ENCODE measurements at regions not wholly inside any gene's neighbourhood (a gene's known extent, or its start where the extent isn't known, plus 50 kb on each side); places are given as distances from the start of the nearest gene placed in this dataset.
"Not testable (repeated sequence)": the region's sequence is repeated elsewhere in the genome, so short reads cannot be mapped to it uniquely, and the experiment has no call there.

- Histone ChIP-seq H3K36me3 (ENCODE audit: control insufficient read depth, insufficient read depth, low read length) (no peaks in the 10 kb centered on the region), H3K4me3 (ENCODE audit: insufficient read depth, low read depth, low read length, poor library complexity, severe bottlenecking) (no peak overlapping the region)
- DNase-seq = no peak
Observed at GRCh38 chr7:69232445-69233376, 365.6 kb upstream of the AUTS2 start.

GRCh38 chr7:69237541-69237940, 360.7 kb upstream of the AUTS2 start:
- Histone ChIP-seq H3K27ac (ENCODE audit: insufficient read depth, low read length, poor library complexity, severe bottlenecking) (no peak overlapping the region), H3K9me3 (ENCODE audit: control insufficient read depth, low read length) (no peaks in the 10 kb centered on the region), H3K36me3 (ENCODE audit: control insufficient read depth, insufficient read depth, low read length) (no peaks in the 10 kb centered on the region), H3K4me1 (ENCODE audit: control insufficient read depth, insufficient read depth, low read length, poor library complexity, severe bottlenecking) (no peaks in the 10 kb centered on the region), H3K27me3 (replicated peaks; ENCODE audit: control insufficient read depth, insufficient read depth, low read length, poor library complexity, severe bottlenecking) (no peaks in the 10 kb centered on the region), H3K4me3 (ENCODE audit: insufficient read depth, low read depth, low read length, poor library complexity, severe bottlenecking) (no peak overlapping the region)
- DNase-seq = no peak

More at GRCh38 chr7:69232445-69233376, 365.6 kb upstream of the AUTS2 start:
- Histone ChIP-seq H3K9me3 (ENCODE audit: control insufficient read depth, low read length) (no peaks in the 10 kb centered on the region), H3K4me1 (ENCODE audit: control insufficient read depth, insufficient read depth, low read length, poor library complexity, severe bottlenecking) (no peaks in the 10 kb centered on the region), H3K27ac (ENCODE audit: insufficient read depth, low read length, poor library complexity, severe bottlenecking) (no peak overlapping the region), H3K27me3 (replicated peaks; ENCODE audit: control insufficient read depth, insufficient read depth, low read length, poor library complexity, severe bottlenecking) (no peaks in the 10 kb centered on the region)

- no peaks in the 10 kb centered on the region for H3K27me3 ChIP-seq (replicated peaks; ENCODE audit: control insufficient read depth, insufficient read depth, low read length, poor library complexity, severe bottlenecking)
- no peak overlapping the region for H3K4me3 ChIP-seq (ENCODE audit: insufficient read depth, low read depth, low read length, poor library complexity, severe bottlenecking)
- no peaks in the 10 kb centered on the region for H3K9me3 ChIP-seq (ENCODE audit: control insufficient read depth, low read length)
- no peaks in the 10 kb centered on the region for H3K4me1 ChIP-seq (ENCODE audit: control insufficient read depth, insufficient read depth, low read length, poor library complexity, severe bottlenecking)
- no peaks in the 10 kb centered on the region for H3K36me3 ChIP-seq (ENCODE audit: control insufficient read depth, insufficient read depth, low read length)
- DNase-seq = no peak
- H3K27ac ChIP-seq (ENCODE audit: insufficient read depth, low read length, poor library complexity, severe bottlenecking) = no peak overlapping the region
Observed at GRCh38 chr7:69243016-69243415, 355.3 kb upstream of the AUTS2 start.

GRCh38 chr7:69244701-69245100, 353.6 kb upstream of the AUTS2 start:
- no peak overlapping the region for H3K27ac ChIP-seq (ENCODE audit: insufficient read depth, low read length, poor library complexity, severe bottlenecking)
- no peak overlapping the region for H3K4me3 ChIP-seq (ENCODE audit: insufficient read depth, low read depth, low read length, poor library complexity, severe bottlenecking)
- no peaks in the 10 kb centered on the region for H3K9me3 ChIP-seq (ENCODE audit: control insufficient read depth, low read length)
- no peaks in the 10 kb centered on the region for H3K36me3 ChIP-seq (ENCODE audit: control insufficient read depth, insufficient read depth, low read length)
- no peaks in the 10 kb centered on the region for H3K4me1 ChIP-seq (ENCODE audit: control insufficient read depth, insufficient read depth, low read length, poor library complexity, severe bottlenecking)
- DNase-seq = no peak
- no peaks in the 10 kb centered on the region for H3K27me3 ChIP-seq (replicated peaks; ENCODE audit: control insufficient read depth, insufficient read depth, low read length, poor library complexity, severe bottlenecking)

- no peak overlapping the region for H3K27ac ChIP-seq (ENCODE audit: insufficient read depth, low read length, poor library complexity, severe bottlenecking)
- no peaks in the 10 kb centered on the region for H3K36me3 ChIP-seq (ENCODE audit: control insufficient read depth, insufficient read depth, low read length)
- no peak for DNase-seq
- no peaks in the 10 kb centered on the region for H3K4me1 ChIP-seq (ENCODE audit: control insufficient read depth, insufficient read depth, low read length, poor library complexity, severe bottlenecking)
- no peak overlapping the region for H3K4me3 ChIP-seq (ENCODE audit: insufficient read depth, low read depth, low read length, poor library complexity, severe bottlenecking)
- H3K9me3 ChIP-seq (ENCODE audit: control insufficient read depth, low read length) = no peaks in the 10 kb centered on the region
- no peaks in the 10 kb centered on the region for H3K27me3 ChIP-seq (replicated peaks; ENCODE audit: control insufficient read depth, insufficient read depth, low read length, poor library complexity, severe bottlenecking)
Observed at GRCh38 chr7:69245646-69246045, 352.6 kb upstream of the AUTS2 start.

GRCh38 chr7:69246758-69247157, 351.5 kb upstream of the AUTS2 start:
- Histone ChIP-seq H3K4me3 (ENCODE audit: insufficient read depth, low read depth, low read length, poor library complexity, severe bottlenecking) (no peak overlapping the region), H3K9me3 (ENCODE audit: control insufficient read depth, low read length) (no peaks in the 10 kb centered on the region), H3K27ac (ENCODE audit: insufficient read depth, low read length, poor library complexity, severe bottlenecking) (no peak overlapping the region), H3K4me1 (ENCODE audit: control insufficient read depth, insufficient read depth, low read length, poor library complexity, severe bottlenecking) (no peaks in the 10 kb centered on the region), H3K27me3 (replicated peaks; ENCODE audit: control insufficient read depth, insufficient read depth, low read length, poor library complexity, severe bottlenecking) (no peaks in the 10 kb centered on the region), H3K36me3 (ENCODE audit: control insufficient read depth, insufficient read depth, low read length) (no peaks in the 10 kb centered on the region)
- no peak for DNase-seq

GRCh38 chr7:69248382-69248828, 349.9 kb upstream of the AUTS2 start:
- H3K9me3 ChIP-seq (ENCODE audit: control insufficient read depth, low read length); H3K27ac ChIP-seq (ENCODE audit: insufficient read depth, low read length, poor library complexity, severe bottlenecking); DNase-seq; H3K27me3 ChIP-seq (replicated peaks; ENCODE audit: control insufficient read depth, insufficient read depth, low read length, poor library complexity, severe bottlenecking); H3K36me3 ChIP-seq (ENCODE audit: control insufficient read depth, insufficient read depth, low read length); H3K4me1 ChIP-seq (ENCODE audit: control insufficient read depth, insufficient read depth, low read length, poor library complexity, severe bottlenecking); H3K4me3 ChIP-seq (ENCODE audit: insufficient read depth, low read depth, low read length, poor library complexity, severe bottlenecking): not testable (repeated sequence)

- no peak for DNase-seq
- Histone ChIP-seq H3K4me1 (ENCODE audit: control insufficient read depth, insufficient read depth, low read length, poor library complexity, severe bottlenecking) (no peaks in the 10 kb centered on the region), H3K4me3 (ENCODE audit: insufficient read depth, low read depth, low read length, poor library complexity, severe bottlenecking) (no peak overlapping the region), H3K36me3 (ENCODE audit: control insufficient read depth, insufficient read depth, low read length) (no peaks in the 10 kb centered on the region), H3K27me3 (replicated peaks; ENCODE audit: control insufficient read depth, insufficient read depth, low read length, poor library complexity, severe bottlenecking) (no peaks in the 10 kb centered on the region), H3K27ac (ENCODE audit: insufficient read depth, low read length, poor library complexity, severe bottlenecking) (no peak overlapping the region), H3K9me3 (ENCODE audit: control insufficient read depth, low read length) (no peaks in the 10 kb centered on the region)
Observed at GRCh38 chr7:69250958-69251357, 347.3 kb upstream of the AUTS2 start.

- Histone ChIP-seq H3K4me3 (ENCODE audit: insufficient read depth, low read depth, low read length, poor library complexity, severe bottlenecking) (no peak overlapping the region), H3K4me1 (ENCODE audit: control insufficient read depth, insufficient read depth, low read length, poor library complexity, severe bottlenecking) (no peaks in the 10 kb centered on the region), H3K36me3 (ENCODE audit: control insufficient read depth, insufficient read depth, low read length) (no peaks in the 10 kb centered on the region), H3K27me3 (replicated peaks; ENCODE audit: control insufficient read depth, insufficient read depth, low read length, poor library complexity, severe bottlenecking) (no peaks in the 10 kb centered on the region), H3K9me3 (ENCODE audit: control insufficient read depth, low read length) (no peaks in the 10 kb centered on the region), H3K27ac (ENCODE audit: insufficient read depth, low read length, poor library complexity, severe bottlenecking) (no peak overlapping the region)
- DNase-seq = no peak
Observed at GRCh38 chr7:69254643-69255042, 343.6 kb upstream of the AUTS2 start.

GRCh38 chr7:69256634-69257081, 341.6 kb upstream of the AUTS2 start:
- H3K4me1 ChIP-seq (ENCODE audit: control insufficient read depth, insufficient read depth, low read length, poor library complexity, severe bottlenecking) = no peaks in the 10 kb centered on the region
- H3K27me3 ChIP-seq (replicated peaks; ENCODE audit: control insufficient read depth, insufficient read depth, low read length, poor library complexity, severe bottlenecking) = no peaks in the 10 kb centered on the region
- no peak overlapping the region for H3K27ac ChIP-seq (ENCODE audit: insufficient read depth, low read length, poor library complexity, severe bottlenecking)
- no peak overlapping the region for H3K4me3 ChIP-seq (ENCODE audit: insufficient read depth, low read depth, low read length, poor library complexity, severe bottlenecking)
- no peaks in the 10 kb centered on the region for H3K36me3 ChIP-seq (ENCODE audit: control insufficient read depth, insufficient read depth, low read length)
- DNase-seq = no peak
- H3K9me3 ChIP-seq (ENCODE audit: control insufficient read depth, low read length) = no peaks in the 10 kb centered on the region
